ENCODE measurements at regions not wholly inside any gene's neighbourhood (a gene's known extent, or its start where the extent isn't known, plus 50 kb on each side); places are given as distances from the start of the nearest gene placed in this dataset.

- TF ChIP-seq CTCF (IDR thresholded peaks at IDR 0.05), result no peak
- no peak for TF ChIP-seq TCF7L2 (IDR thresholded peaks at IDR 0.05; ENCODE audit: low read depth, low read length)
Observed at GRCh38 chr9:26458054-26458453, 434.5 kb downstream of the CAAP1 start.
